ENCODE measurements at regions not wholly inside any gene's neighbourhood (a gene's known extent, or its start where the extent isn't known, plus 50 kb on each side); places are given as distances from the start of the nearest gene placed in this dataset.

- TF ChIP-seq CTCF (IDR thresholded peaks at IDR 0.05; ENCODE audit: control extremely low read depth in 1 of 3, insufficient read depth in 1 of 3, low read depth in 1 of 3, low read length in 3 of 3): no peak
- no peak for TF ChIP-seq SUZ12 (IDR thresholded peaks at IDR 0.05; ENCODE audit: low read length)
Measured at GRCh38 chr13:85879014-85879413, 79.8 kb upstream of the SLITRK6 start.
